ENCODE measurements at regions not wholly inside any gene's neighbourhood (a gene's known extent, or its start where the extent isn't known, plus 50 kb on each side); places are given as distances from the start of the nearest gene placed in this dataset.

DNA sequence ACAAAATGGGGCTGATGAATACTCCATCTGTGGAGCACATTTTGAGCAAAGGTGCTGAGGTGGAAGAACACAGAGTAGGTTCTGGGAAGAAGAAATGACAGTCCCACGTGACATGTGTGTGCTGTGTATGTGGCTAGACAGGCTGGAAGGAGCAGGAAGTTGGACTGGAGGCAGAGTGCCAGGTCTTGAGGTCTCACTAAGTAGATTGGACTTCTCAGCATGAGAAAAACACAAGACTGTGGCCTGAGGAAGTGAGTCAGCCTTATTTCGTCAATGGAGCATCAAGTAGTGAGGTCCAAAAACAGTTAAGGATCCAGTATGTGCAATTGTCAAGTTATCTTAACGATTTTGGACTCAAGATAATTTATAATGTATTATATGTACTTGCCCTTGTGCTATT is 736.5 kb downstream of the KCNJ2 start:
- peak overlapping the region; percentile 61 for H3K27ac ChIP-seq (ENCODE audit: insufficient read depth, low read length)
- peak overlapping the region; percentile 93 for H2BK15ac ChIP-seq (ENCODE audit: low read depth, low read length)
- H2BK120ac ChIP-seq (ENCODE audit: low read depth, low read length) = peak overlapping the region; percentile 95
- BruUV-seq (replicated peaks) = no TSS peak
- no peaks in the 10 kb centered on the region for H3K79me1 ChIP-seq (ENCODE audit: low read depth in 1 of 2, low read length in 2 of 2)
- dilution Hi-C loops (cut with HindIII; ENCODE audit: low sequenced_read_pairs, unreplicated experiment) (no loop called here), intact Hi-C loops (cut with micrococcal nuclease) (loop anchor here (5.0 kb wide), 1 partner anchor 1637 kb away; no protein-coding TSS in a partner anchor), in situ Hi-C loops (cut with MboI; ENCODE audit: low sequenced_read_pairs) (no loop called here)
- DNase-seq (peak; percentile 100), ATAC-seq (ENCODE audit: low read depth) (peak; percentile 93)
- ChIA-PET POLR2A (ENCODE audit: unreplicated experiment) (no interaction called here), CTCF (no interaction called here)
- peak overlapping the region; percentile 32; the same call in 1 of the 2 replicates for H3K18ac ChIP-seq (ENCODE audit: low read depth, low read length)
- H4K5ac ChIP-seq (ENCODE audit: low read depth, low read length) = peak overlapping the region; percentile 4; the same call in 1 of the 2 replicates
- H3K4me1 ChIP-seq (ENCODE audit: control insufficient read depth, insufficient read depth, low read length) = peaks cover 3% of the 10 kb centered on the region; the same call in 1 of the 2 replicates
- no peak overlapping the region for H3K9ac ChIP-seq (ENCODE audit: low read depth, low read length)
- peak overlapping the region; percentile 77; the same call in 1 of the 2 replicates for H2AK5ac ChIP-seq (ENCODE audit: low read depth, low read length)
- peak overlapping the region; percentile 93 for H3K4ac ChIP-seq (ENCODE audit: low read depth, low read length)
- peak overlapping the region; percentile 97 for H2BK20ac ChIP-seq (ENCODE audit: low read depth, low read length)
- TF ChIP-seq FOS (IDR thresholded peaks at IDR 0.05; ENCODE audit: low read depth, low read length) (peak; percentile 69), RAD21 (IDR thresholded peaks at IDR 0.05; ENCODE audit: low read length) (0 out of 2 replicates have a peak, but pooled peaks have one; percentile 4), CHD1 (IDR thresholded peaks at IDR 0.05; ENCODE audit: low read depth, low read length) (no peak), MAFK (IDR thresholded peaks at IDR 0.05; ENCODE audit: low read depth, low read length) (no peak; the same call in 1 of the 2 replicates), POLR2A (IDR thresholded peaks at IDR 0.05; ENCODE audit: low read depth, low read length) (no peak), NFE2L2 (IDR thresholded peaks at IDR 0.05; ENCODE audit: low read depth, low read length) (no peak), ELK1 (IDR thresholded peaks at IDR 0.05; ENCODE audit: borderline replicate concordance, low read depth, low read length) (no peak), BHLHE40 (IDR thresholded peaks at IDR 0.05; ENCODE audit: low read depth, low read length) (no peak; the same call in 1 of the 2 replicates), RCOR1 (IDR thresholded peaks at IDR 0.05; ENCODE audit: insufficient replicate concordance, low read length) (no peak), CEBPB (IDR thresholded peaks at IDR 0.05; ENCODE audit: low read depth, low read length) (peak; percentile 78), MXI1 (IDR thresholded peaks at IDR 0.05; ENCODE audit: borderline replicate concordance, low read depth, low read length) (peak; percentile 37; the same call in 1 of the 2 replicates), SMC3 (IDR thresholded peaks at IDR 0.05; ENCODE audit: low read depth, low read length) (no peak), RFX5 (IDR thresholded peaks at IDR 0.05; ENCODE audit: low read depth, low read length) (no peak), MAZ (IDR thresholded peaks at IDR 0.05; ENCODE audit: borderline replicate concordance, low read depth, low read length) (no peak)
- TF ChIP-seq, protein P1, sequence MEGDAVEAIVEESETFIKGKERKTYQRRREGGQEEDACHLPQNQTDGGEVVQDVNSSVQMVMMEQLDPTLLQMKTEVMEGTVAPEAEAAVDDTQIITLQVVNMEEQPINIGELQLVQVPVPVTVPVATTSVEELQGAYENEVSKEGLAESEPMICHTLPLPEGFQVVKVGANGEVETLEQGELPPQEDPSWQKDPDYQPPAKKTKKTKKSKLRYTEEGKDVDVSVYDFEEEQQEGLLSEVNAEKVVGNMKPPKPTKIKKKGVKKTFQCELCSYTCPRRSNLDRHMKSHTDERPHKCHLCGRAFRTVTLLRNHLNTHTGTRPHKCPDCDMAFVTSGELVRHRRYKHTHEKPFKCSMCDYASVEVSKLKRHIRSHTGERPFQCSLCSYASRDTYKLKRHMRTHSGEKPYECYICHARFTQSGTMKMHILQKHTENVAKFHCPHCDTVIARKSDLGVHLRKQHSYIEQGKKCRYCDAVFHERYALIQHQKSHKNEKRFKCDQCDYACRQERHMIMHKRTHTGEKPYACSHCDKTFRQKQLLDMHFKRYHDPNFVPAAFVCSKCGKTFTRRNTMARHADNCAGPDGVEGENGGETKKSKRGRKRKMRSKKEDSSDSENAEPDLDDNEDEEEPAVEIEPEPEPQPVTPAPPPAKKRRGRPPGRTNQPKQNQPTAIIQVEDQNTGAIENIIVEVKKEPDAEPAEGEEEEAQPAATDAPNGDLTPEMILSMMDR (conservative IDR thresholded peaks at IDR 0.05; ENCODE audit: low read depth, low read length) = no peak
- TF ChIP-seq, protein P2, sequence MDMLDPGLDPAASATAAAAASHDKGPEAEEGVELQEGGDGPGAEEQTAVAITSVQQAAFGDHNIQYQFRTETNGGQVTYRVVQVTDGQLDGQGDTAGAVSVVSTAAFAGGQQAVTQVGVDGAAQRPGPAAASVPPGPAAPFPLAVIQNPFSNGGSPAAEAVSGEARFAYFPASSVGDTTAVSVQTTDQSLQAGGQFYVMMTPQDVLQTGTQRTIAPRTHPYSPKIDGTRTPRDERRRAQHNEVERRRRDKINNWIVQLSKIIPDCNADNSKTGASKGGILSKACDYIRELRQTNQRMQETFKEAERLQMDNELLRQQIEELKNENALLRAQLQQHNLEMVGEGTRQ (IDR thresholded peaks at IDR 0.05; ENCODE audit: low read depth, low read length) = peak; percentile 92
- H4K8ac ChIP-seq (ENCODE audit: low read depth in 2 of 2, low read length in 2 of 2) = peak overlapping the region; percentile 63 to 88
- peak overlapping the region; percentile 80 for H3K14ac ChIP-seq (replicated peaks; ENCODE audit: low read depth, low read length)
- H3K27me3 ChIP-seq (ENCODE audit: control insufficient read depth, insufficient read depth, low read length) = no peaks in the 10 kb centered on the region
- H3K9me3 ChIP-seq (ENCODE audit: control insufficient read depth, insufficient read depth, low read length) = 0 out of 2 replicates have a peak, but pooled peaks cover 3% of the 10 kb centered on the region
- H2AFZ ChIP-seq (replicated peaks; ENCODE audit: low read length, poor library complexity) = peak overlapping the region; percentile 83
- H2BK5ac ChIP-seq (ENCODE audit: low read depth, low read length, poor library complexity, severe bottlenecking) = peak overlapping the region; percentile 96
- peak overlapping the region; percentile 73 for H4K91ac ChIP-seq (ENCODE audit: insufficient read depth, low read depth, low read length)
- no peak overlapping the region for H3K4me2 ChIP-seq (ENCODE audit: low read depth, low read length)
- no peaks in the 10 kb centered on the region for H3K36me3 ChIP-seq (ENCODE audit: control insufficient read depth, insufficient read depth, low read length)
- H2AK9ac ChIP-seq (replicated peaks; ENCODE audit: low read depth, low read length, poor library complexity) = peak overlapping the region; percentile 1
- H3K56ac ChIP-seq (ENCODE audit: extremely low read depth, insufficient read depth, low read length) = peak overlapping the region; percentile 48; the same call in 1 of the 2 replicates
- H4K20me1 ChIP-seq (ENCODE audit: insufficient read depth, low read length) = no peaks in the 10 kb centered on the region
- no peak overlapping the region for H3K4me3 ChIP-seq (ENCODE audit: insufficient read depth, low read depth, low read length)
- peaks cover 2% of the 10 kb centered on the region; the same call in 1 of the 2 replicates for H3K9me1 ChIP-seq (ENCODE audit: insufficient read depth, low read length)
- WGBS, 2 experiments (ENCODE audit: extremely low coverage in 2 of 2, insufficient read length in 1 of 2) = no CpG with 5 or more reads among the region's 3 CpGs
- H3K23ac ChIP-seq (ENCODE audit: low read depth, low read length) = peak overlapping the region; percentile 87; the same call in 1 of the 2 replicates

Measured in IMR-90 (cell line).